ENCODE measurements at regions not wholly inside any gene's neighbourhood (a gene's known extent, or its start where the extent isn't known, plus 50 kb on each side); places are given as distances from the start of the nearest gene placed in this dataset.
"Not testable (repeated sequence)": the region's sequence is repeated elsewhere in the genome, so short reads cannot be mapped to it uniquely, and the experiment has no call there.

GRCh38 chr9:93813221-93814076, 141.7 kb downstream of the BARX1 start:
- DNase-seq (ENCODE audit: low spot score): no peak

GRCh38 chr9:93812410-93812668, 142.8 kb downstream of the BARX1 start:
- DNase-seq (ENCODE audit: low spot score): no peak

- DNase-seq (ENCODE audit: low spot score): no peak
These were observed 144.9 kb downstream of the BARX1 start for GRCh38 chr9:93810028-93810971.

GRCh38 chr9:93809204-93809940, 145.8 kb downstream of the BARX1 start:
- no peak for DNase-seq (ENCODE audit: low spot score)

- no peak for DNase-seq (ENCODE audit: low spot score)
These were observed 146.8 kb downstream of the BARX1 start for GRCh38 chr9:93808115-93809029.

GRCh38 chr9:93807166-93808074, 147.7 kb downstream of the BARX1 start:
- no peak for DNase-seq (ENCODE audit: low spot score)

GRCh38 chr9:93801581-93802284, 153.4 kb downstream of the BARX1 start:
- DNase-seq (ENCODE audit: low spot score): no peak

- DNase-seq (ENCODE audit: low spot score): no peak
These were observed 154.0 kb downstream of the BARX1 start for GRCh38 chr9:93801120-93801519.

- no peak for DNase-seq (ENCODE audit: low spot score)
These were observed 162.8 kb downstream of the BARX1 start for GRCh38 chr9:93792358-93792757.

GRCh38 chr9:93786204-93786603, 169.0 kb downstream of the BARX1 start:
- DNase-seq (ENCODE audit: low spot score): no peak

GRCh38 chr9:93776873-93777272, 178.3 kb downstream of the BARX1 start:
- DNase-seq (ENCODE audit: low spot score): no peak

GRCh38 chr9:93776256-93776655, 178.9 kb downstream of the BARX1 start:
- DNase-seq (ENCODE audit: low spot score): no peak

- no peak for DNase-seq (ENCODE audit: low spot score)
These were observed 180.6 kb downstream of the BARX1 start for GRCh38 chr9:93774331-93775102.

GRCh38 chr9:93771276-93771675, 183.9 kb downstream of the BARX1 start:
- no peak for DNase-seq (ENCODE audit: low spot score)

- no peak for DNase-seq (ENCODE audit: low spot score)
These were observed 185.4 kb downstream of the PHF2 start for GRCh38 chr9:93761822-93762221.

- DNase-seq (ENCODE audit: low spot score): no peak
These were observed 173.7 kb downstream of the PHF2 start for GRCh38 chr9:93750045-93750444.

GRCh38 chr9:93748827-93749226, 172.4 kb downstream of the PHF2 start:
- DNase-seq (ENCODE audit: low spot score): not testable (repeated sequence)

GRCh38 chr9:93731963-93732362, 155.6 kb downstream of the PHF2 start:
- no peak for DNase-seq (ENCODE audit: low spot score)

- DNase-seq (ENCODE audit: low spot score): no peak
These were observed 154.3 kb downstream of the PHF2 start for GRCh38 chr9:93730648-93731047.
